GM10266 (cell line): ENCODE measurements at regions not wholly inside any gene's neighbourhood (a gene's known extent, or its start where the extent isn't known, plus 50 kb on each side); places are given as distances from the start of the nearest gene placed in this dataset.

ENCODE experiments used
- DNase-seq: peaks from one replicate; pipeline ENCODE4 v3.0.0; 2012; ENCODE audit errors: extremely low spot score
- TF ChIP-seq, protein P1 (sequence below): IDR thresholded peaks from 2 replicates; pipeline ENCODE4 v1.5.1; 2012; ENCODE audit warnings: mild to moderate bottlenecking, low read depth; ENCODE audit not compliant: control insufficient read depth, insufficient read depth; ENCODE audit errors: missing control alignments

DNA sequence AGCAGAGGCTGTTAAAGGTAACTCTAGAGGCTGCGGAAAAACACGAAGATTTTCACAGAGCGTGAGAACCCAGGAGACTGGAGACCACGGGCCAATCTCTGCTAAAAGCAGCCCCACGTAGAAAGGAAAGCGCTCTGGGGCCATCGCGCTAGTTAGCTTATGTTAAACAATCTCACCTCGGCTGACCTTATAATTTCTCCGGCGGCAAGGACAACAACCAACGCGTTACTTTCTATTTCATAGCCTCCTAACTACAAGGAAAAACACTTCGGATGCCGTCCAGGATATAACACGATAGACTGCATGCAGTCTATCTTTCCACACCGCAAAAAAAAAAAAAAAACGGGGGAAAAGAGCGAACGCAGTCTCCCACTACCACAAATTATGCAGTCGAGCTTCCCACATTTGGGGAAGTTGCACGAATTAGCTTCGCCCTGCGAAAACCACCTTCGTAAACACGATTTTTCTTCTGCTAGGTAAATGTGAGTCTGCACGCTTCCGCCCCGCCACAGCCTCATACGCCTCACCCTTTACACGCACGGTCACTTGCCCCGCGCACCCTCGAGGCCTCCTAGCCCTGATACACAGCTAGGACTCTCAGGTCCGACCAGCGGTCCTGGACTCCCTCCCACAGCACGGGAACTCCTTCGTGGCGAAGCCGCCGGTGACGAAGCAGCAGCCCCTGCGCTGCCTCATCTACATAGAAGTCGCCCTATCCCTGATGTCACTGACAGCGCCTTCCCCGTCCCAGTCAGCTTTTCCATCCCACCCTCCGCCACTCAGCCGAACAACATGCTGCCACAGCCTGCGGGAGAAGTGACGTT lies 87.8 kb downstream of the PRKAB2 start:
- TF ChIP-seq, protein P1, sequence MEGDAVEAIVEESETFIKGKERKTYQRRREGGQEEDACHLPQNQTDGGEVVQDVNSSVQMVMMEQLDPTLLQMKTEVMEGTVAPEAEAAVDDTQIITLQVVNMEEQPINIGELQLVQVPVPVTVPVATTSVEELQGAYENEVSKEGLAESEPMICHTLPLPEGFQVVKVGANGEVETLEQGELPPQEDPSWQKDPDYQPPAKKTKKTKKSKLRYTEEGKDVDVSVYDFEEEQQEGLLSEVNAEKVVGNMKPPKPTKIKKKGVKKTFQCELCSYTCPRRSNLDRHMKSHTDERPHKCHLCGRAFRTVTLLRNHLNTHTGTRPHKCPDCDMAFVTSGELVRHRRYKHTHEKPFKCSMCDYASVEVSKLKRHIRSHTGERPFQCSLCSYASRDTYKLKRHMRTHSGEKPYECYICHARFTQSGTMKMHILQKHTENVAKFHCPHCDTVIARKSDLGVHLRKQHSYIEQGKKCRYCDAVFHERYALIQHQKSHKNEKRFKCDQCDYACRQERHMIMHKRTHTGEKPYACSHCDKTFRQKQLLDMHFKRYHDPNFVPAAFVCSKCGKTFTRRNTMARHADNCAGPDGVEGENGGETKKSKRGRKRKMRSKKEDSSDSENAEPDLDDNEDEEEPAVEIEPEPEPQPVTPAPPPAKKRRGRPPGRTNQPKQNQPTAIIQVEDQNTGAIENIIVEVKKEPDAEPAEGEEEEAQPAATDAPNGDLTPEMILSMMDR, result no peak
- peak; percentile 75 for DNase-seq

DNA sequence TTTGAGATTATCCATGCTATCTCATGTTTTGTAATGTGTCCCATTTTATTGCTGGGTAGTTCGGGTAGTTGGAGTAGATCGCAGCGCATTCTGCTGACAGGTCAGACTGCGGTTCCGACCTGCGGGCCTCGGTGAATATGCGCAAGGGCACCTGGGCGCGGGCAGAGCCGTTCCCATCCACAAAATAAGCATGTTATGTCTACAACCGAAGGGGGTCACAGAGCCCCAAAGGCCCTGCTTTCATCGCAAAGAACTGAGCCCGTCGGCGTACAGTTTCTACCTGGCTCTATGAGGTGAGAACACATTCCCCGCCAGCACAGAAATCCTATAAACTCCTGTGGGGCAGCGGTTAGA lies 88.4 kb downstream of the PRKAB2 start:
- no peak for DNase-seq
- TF ChIP-seq, protein P1, result no peak

DNA sequence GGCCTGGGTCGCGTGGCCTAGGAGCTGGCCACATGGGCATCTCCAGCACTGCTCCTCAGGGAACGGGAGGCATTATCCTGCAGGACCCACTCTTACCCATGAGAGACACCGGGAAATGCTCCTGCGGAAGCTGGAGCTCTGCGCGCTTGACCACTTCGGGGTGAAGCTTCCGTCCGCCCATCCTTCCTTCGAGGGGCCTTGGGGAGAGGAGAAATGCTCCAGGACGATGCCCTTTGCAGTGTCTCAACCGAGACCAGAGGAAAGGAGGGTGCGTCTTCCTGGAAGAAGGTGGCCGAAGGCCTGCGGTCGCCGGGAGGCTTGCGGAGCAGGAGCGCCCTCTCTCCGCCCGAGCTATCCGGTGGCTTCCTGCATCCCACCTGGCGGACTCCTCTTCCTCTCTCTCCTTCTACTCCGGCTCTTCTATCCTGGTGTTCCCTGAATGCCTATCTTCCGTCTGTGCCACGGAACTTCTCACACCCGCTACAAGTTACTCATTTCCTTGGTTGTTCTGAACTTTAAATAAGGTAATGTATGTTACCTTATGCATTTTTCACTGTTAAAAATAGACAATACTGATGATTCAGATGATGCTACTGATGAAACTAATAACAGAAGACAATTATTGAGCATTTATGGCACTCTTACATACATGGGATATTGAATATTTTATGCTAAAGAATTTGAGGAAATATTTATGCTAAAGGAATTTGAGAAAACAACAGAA lies 91.4 kb downstream of the PRKAB2 start:
- TF ChIP-seq, protein P1, result peak; percentile 34
- DNase-seq, result no peak

DNA sequence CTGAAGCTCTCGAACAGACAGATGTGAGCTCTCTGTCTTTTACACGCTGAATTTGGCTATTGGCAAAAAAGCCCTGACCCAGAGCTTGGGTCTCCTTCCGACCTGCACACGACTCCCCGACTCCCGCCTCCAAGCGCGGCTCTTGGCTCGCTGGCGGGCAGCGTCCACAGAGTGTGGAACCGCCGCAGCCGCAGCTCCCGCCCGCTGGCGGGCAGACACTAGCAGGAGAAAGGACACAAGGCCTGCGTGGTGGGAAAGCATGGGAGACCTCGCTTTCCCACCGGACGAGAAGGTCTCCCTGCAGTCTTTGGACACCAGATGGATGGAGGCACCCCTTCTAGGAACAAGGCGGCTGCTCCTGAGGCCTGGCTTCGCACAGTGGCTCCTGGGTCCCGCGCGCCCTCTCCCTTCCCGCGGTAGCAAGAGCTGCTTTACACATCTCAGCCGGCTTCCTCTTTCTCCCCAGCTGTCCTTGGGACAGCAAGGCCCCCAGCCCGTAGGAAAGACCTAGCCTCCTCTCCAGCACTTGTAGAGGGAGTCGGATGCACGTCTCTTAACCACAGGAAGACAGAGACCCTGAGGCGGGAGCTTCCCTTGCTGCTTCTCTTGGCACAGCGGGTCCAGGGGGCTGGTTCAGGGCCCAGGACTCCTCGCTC lies 92.1 kb downstream of the PRKAB2 start:
- TF ChIP-seq, protein P1, result no peak
- no peak for DNase-seq

DNA sequence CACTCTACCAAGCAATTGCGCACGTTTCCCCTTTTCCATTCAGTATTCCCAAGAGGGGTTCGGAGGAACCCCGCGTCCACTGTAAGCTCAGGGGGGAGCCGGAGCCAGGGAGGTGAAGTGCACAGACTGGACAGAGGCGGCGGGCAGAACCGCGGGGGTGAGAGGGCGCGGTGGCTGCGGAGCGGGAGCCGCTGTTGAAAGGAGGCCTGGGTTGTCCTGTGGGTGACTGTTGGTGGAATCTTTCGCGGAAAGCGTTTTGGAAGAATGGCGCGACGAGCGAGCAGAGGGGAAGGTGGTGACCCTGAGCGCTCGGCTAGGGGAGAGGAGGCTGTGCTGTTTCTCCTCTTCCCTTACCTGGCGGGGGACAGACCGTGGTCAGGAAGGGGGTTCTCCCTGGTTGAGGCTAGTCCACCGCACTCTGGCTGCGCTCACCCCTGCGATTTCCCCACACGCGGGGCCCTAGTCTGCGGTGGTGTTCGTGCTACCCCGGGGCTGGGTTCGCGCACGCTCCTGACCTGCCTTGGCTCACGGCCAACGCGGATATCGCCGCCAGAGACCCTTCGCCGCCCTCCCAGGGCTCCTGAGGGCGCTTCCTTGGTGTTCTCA lies 92.8 kb downstream of the PRKAB2 start:
- DNase-seq, result no peak
- TF ChIP-seq, protein P1, result no peak

DNA sequence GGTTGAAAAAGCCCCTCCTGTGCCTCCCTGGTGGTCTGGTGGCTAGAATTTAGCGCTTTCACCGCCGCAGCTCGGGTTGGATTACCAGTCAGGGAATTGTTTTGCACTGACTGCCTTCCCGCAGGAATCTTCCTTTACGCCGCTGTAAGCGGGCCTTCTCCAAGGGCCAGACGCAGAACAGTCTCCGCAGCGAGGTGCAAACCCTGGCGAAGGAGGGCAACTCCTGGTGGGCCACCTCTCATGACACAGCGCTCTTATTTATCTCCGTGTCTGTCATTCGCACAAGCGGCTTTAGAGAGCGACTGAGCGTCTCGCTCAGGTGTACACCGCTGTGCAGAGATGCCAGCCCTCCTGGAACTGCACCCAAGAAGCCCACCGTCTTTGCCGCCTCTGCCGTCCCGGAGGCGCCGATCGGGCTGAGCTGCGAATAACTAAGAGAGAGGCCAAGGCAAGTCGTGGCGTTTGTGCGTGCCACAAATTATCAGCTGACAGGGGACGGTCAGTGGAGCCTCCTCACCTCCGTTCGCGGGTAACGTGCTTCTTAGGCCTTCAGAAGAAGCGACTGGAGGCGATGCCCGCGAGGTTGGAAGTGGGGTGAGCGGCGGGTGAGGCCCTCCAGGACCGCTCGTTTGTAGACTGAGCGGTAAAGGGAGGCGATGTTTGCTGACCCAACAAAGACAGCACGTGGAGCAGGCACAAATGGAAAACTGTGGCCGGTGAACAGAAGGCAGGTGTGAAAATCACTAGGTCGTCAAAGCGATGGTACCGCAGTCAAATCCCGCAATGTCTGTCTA lies 93.5 kb downstream of the PRKAB2 start:
- TF ChIP-seq, protein P1, result no peak
- no peak for DNase-seq
